ENCODE measurements at regions not wholly inside any gene's neighbourhood (a gene's known extent, or its start where the extent isn't known, plus 50 kb on each side); places are given as distances from the start of the nearest gene placed in this dataset.
"Not testable (repeated sequence)": the region's sequence is repeated elsewhere in the genome, so short reads cannot be mapped to it uniquely, and the experiment has no call there.

DNA sequence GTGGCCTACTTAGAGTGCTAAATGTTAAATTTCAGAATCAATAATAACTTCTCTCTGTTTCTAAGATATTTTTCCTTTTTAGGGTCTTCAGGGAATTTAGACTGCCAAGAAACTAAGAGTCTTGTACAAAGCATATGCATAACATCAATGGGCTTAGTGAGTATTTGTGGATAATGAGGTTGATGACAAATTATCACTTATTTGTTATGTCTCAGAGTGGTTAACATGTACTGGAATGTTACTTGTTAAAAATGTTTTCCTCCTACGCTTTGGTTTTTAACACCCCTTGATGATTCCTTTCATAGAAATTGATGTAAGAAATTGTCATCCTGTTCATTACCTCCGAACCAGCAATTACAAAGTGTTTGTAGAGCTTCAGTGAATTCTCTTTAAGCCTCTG lies 144.3 kb downstream of the MRPS30 start:
- H3K9me2 ChIP-seq (replicated peaks; ENCODE audit: insufficient read depth, low read length) = no peaks in the 10 kb centered on the region
- no peak overlapping the region for H3K4me3 ChIP-seq (ENCODE audit: low read length)
- TF ChIP-seq EZH2phosphoT487 (IDR thresholded peaks at IDR 0.05; ENCODE audit: low read length) (no peak), EZH2 (optimal IDR thresholded peaks at IDR 0.05; ENCODE audit: low read depth, low read length) (no peak)
- TF ChIP-seq, protein P1, sequence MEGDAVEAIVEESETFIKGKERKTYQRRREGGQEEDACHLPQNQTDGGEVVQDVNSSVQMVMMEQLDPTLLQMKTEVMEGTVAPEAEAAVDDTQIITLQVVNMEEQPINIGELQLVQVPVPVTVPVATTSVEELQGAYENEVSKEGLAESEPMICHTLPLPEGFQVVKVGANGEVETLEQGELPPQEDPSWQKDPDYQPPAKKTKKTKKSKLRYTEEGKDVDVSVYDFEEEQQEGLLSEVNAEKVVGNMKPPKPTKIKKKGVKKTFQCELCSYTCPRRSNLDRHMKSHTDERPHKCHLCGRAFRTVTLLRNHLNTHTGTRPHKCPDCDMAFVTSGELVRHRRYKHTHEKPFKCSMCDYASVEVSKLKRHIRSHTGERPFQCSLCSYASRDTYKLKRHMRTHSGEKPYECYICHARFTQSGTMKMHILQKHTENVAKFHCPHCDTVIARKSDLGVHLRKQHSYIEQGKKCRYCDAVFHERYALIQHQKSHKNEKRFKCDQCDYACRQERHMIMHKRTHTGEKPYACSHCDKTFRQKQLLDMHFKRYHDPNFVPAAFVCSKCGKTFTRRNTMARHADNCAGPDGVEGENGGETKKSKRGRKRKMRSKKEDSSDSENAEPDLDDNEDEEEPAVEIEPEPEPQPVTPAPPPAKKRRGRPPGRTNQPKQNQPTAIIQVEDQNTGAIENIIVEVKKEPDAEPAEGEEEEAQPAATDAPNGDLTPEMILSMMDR (IDR thresholded peaks at IDR 0.05; ENCODE audit: low read length) = no peak
- H3K79me2 ChIP-seq (ENCODE audit: low read length) = no peaks in the 10 kb centered on the region
- no peaks in the 10 kb centered on the region for H3K4me1 ChIP-seq (ENCODE audit: low read length)
- no peaks in the 10 kb centered on the region for H3K9me3 ChIP-seq (replicated peaks; ENCODE audit: insufficient read depth, low read length)
- no peak overlapping the region for H3K4me2 ChIP-seq (ENCODE audit: low read depth, low read length)
- H2AFZ ChIP-seq (ENCODE audit: low read length) = no peak overlapping the region
- no peak for DNase-seq
- no peaks in the 10 kb centered on the region for H4K20me1 ChIP-seq (ENCODE audit: insufficient read depth, low read length)
- no peaks in the 10 kb centered on the region for H3K27me3 ChIP-seq (replicated peaks; ENCODE audit: insufficient read depth, low read length)
- H3K36me3 ChIP-seq (replicated peaks; ENCODE audit: insufficient read depth, low read length) = no peaks in the 10 kb centered on the region
- no peak overlapping the region for H3K9ac ChIP-seq (ENCODE audit: low read length)
- H3K27ac ChIP-seq (ENCODE audit: low read length) = no peak overlapping the region
- H3F3A ChIP-seq (ENCODE audit: insufficient read depth, low read length) = no peaks in the 10 kb centered on the region

DNA sequence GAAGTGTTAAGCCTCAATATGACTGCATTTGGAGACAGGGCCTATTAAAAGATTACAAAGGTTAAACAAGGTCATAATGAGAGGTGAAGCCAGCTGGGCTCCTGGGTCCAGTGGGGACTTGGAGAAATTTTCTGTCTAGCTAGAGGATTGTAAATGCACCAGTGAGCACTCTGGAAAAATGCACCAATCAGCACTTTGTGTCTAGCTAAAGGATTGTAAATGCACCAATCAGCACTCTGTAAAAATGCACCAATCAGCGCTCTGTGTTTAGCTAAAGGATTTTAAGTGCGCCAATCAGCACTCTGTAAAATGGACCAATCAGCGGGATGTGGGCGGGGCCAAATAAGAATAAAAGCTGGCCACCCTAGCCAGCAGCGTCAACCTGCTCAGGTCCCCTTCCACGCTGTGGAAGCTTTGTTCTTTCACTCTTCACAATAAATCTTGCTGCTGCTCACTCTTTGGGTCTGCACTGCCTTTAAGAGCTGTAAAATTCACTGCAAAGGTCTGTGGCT lies 150.3 kb downstream of the MRPS30 start:
- H3F3A ChIP-seq (ENCODE audit: insufficient read depth, low read length); H3K4me3 ChIP-seq (ENCODE audit: low read length); H2AFZ ChIP-seq (ENCODE audit: low read length); H3K36me3 ChIP-seq (replicated peaks; ENCODE audit: insufficient read depth, low read length); H3K79me2 ChIP-seq (ENCODE audit: low read length); H3K9me2 ChIP-seq (replicated peaks; ENCODE audit: insufficient read depth, low read length); H3K9ac ChIP-seq (ENCODE audit: low read length); DNase-seq; H3K4me1 ChIP-seq (ENCODE audit: low read length); H3K27me3 ChIP-seq (replicated peaks; ENCODE audit: insufficient read depth, low read length); H4K20me1 ChIP-seq (ENCODE audit: insufficient read depth, low read length); H3K4me2 ChIP-seq (ENCODE audit: low read depth, low read length); H3K9me3 ChIP-seq (replicated peaks; ENCODE audit: insufficient read depth, low read length); H3K27ac ChIP-seq (ENCODE audit: low read length): not testable (repeated sequence)

DNA sequence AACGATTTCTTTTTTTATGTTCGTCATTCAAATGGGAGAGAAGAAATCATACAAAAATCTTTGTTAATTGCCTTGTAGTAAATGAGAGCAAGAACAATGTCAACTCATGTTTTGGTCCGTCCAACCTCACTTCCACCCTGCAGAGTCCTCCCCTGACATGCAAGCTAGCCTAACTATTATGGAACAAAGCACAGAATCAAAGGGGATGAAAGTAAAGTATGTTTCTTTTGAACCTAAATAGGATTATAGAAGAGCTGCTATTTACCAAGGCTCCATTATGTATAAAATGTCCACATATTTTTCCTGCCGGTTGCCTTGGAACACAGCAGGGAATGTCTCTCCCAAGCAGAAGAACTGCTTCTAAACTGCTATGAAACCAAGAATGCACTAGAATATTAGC lies 161.1 kb downstream of the MRPS30 start:
- Histone ChIP-seq H2AFZ (ENCODE audit: low read length) (no peak overlapping the region), H3K27me3 (replicated peaks; ENCODE audit: insufficient read depth, low read length) (no peaks in the 10 kb centered on the region), H3K4me3 (ENCODE audit: low read length) (no peak overlapping the region), H3K27ac (ENCODE audit: low read length) (no peak overlapping the region), H3K9ac (ENCODE audit: low read length) (no peak overlapping the region), H3K4me2 (ENCODE audit: low read depth, low read length) (no peak overlapping the region), H3K9me3 (replicated peaks; ENCODE audit: insufficient read depth, low read length) (no peaks in the 10 kb centered on the region), H3F3A (ENCODE audit: insufficient read depth, low read length) (no peaks in the 10 kb centered on the region), H3K79me2 (ENCODE audit: low read length) (no peaks in the 10 kb centered on the region), H3K4me1 (ENCODE audit: low read length) (peaks cover 11% of the 10 kb centered on the region), H3K36me3 (replicated peaks; ENCODE audit: insufficient read depth, low read length) (no peaks in the 10 kb centered on the region), H3K9me2 (replicated peaks; ENCODE audit: insufficient read depth, low read length) (no peaks in the 10 kb centered on the region), H4K20me1 (ENCODE audit: insufficient read depth, low read length) (no peaks in the 10 kb centered on the region)
- TF ChIP-seq EZH2 (optimal IDR thresholded peaks at IDR 0.05; ENCODE audit: low read depth, low read length) (no peak), EZH2phosphoT487 (IDR thresholded peaks at IDR 0.05; ENCODE audit: low read length) (no peak)
- TF ChIP-seq, protein P1 (IDR thresholded peaks at IDR 0.05; ENCODE audit: low read length) = no peak
- DNase-seq = no peak

DNA sequence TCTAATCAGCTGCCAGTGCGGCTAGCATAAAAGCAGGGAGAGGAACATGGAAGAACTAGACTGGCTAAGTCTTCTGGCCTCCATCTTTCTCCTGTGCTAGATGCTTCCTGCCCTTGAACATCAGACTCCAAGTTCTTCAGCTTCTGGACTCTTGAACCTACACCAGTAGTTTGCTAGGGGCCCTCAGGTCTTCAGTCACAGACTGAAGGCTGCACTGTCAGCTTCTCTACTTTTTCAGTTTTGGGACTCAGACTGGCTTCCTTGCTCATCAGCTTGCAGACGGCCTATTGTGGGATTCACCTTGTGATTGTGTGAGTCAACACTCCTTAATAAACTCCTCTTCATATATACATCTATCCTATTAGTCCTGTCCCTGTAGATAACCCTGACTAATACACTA lies 162.2 kb downstream of the MRPS30 start:
- H3K36me3 ChIP-seq (replicated peaks; ENCODE audit: insufficient read depth, low read length); H3K4me2 ChIP-seq (ENCODE audit: low read depth, low read length); H4K20me1 ChIP-seq (ENCODE audit: insufficient read depth, low read length); H3K9me3 ChIP-seq (replicated peaks; ENCODE audit: insufficient read depth, low read length); H2AFZ ChIP-seq (ENCODE audit: low read length); H3K4me3 ChIP-seq (ENCODE audit: low read length); H3F3A ChIP-seq (ENCODE audit: insufficient read depth, low read length); H3K27me3 ChIP-seq (replicated peaks; ENCODE audit: insufficient read depth, low read length); H3K79me2 ChIP-seq (ENCODE audit: low read length); H3K9me2 ChIP-seq (replicated peaks; ENCODE audit: insufficient read depth, low read length); H3K9ac ChIP-seq (ENCODE audit: low read length); H3K27ac ChIP-seq (ENCODE audit: low read length): not testable (repeated sequence)
- peak; percentile 60 for DNase-seq
- peaks cover 11% of the 10 kb centered on the region for H3K4me1 ChIP-seq (ENCODE audit: low read length)

Data from MM.1S (cell line).